Body of pancreas (tissue), 4 donors: ENCODE measurements at regions not wholly inside any gene's neighbourhood (a gene's known extent, or its start where the extent isn't known, plus 50 kb on each side); places are given as distances from the start of the nearest gene placed in this dataset.

Experiments used
- CTCF ChIP-seq, 7 experiments: fragments of 450-650 bp in 4 of 7; fragments of 200-600 bp in 3 of 7; sonication (generic) in 3 of 7; IDR thresholded peaks; one replicate each; pipeline ENCODE4 v1.5.1; 2016 to 2019; ENCODE audit warnings: antibody characterized with exemption in 7 of 7
- POLR2A ChIP-seq, 3 donors: fragments of 450-650 bp; IDR thresholded peaks; one replicate each; pipeline ENCODE4 v1.6.1; 2016; ENCODE audit warnings: antibody characterized with exemption in 3 of 3, mild to moderate bottlenecking in 2 of 3

- no peak for TF ChIP-seq CTCF (IDR thresholded peaks at IDR 0.05)
- no peak for TF ChIP-seq POLR2A (IDR thresholded peaks at IDR 0.05)
Measured at GRCh38 chr4:32472918-32473317, 1752.7 kb downstream of the PCDH7 start.
